ENCODE measurements at regions not wholly inside any gene's neighbourhood (a gene's known extent, or its start where the extent isn't known, plus 50 kb on each side); places are given as distances from the start of the nearest gene placed in this dataset.

- TF ChIP-seq REST (IDR thresholded peaks at IDR 0.05; ENCODE audit: borderline replicate concordance) (no peak), TAF1 (IDR thresholded peaks at IDR 0.05; ENCODE audit: low read depth) (no peak), EZH2 (IDR thresholded peaks at IDR 0.05; ENCODE audit: borderline replicate concordance, insufficient read depth, low read length, poor library complexity, severe bottlenecking) (no peak)
These were observed 473.0 kb downstream of the PCNX1 start for GRCh38 chr14:71380271-71380670.
